ENCODE measurements at regions not wholly inside any gene's neighbourhood (a gene's known extent, or its start where the extent isn't known, plus 50 kb on each side); places are given as distances from the start of the nearest gene placed in this dataset.

GRCh38 chr7:17660116-17660515 is 280.2 kb downstream of the SNX13 start:
- DNase-seq = no peak

- no peak for DNase-seq
Observed at GRCh38 chr7:17661982-17662585, 278.2 kb downstream of the SNX13 start.

GRCh38 chr7:17663061-17663675 is 277.1 kb downstream of the SNX13 start:
- no peak for DNase-seq

- no peak for DNase-seq
Observed at GRCh38 chr7:17665029-17665428, 275.3 kb downstream of the SNX13 start.

- DNase-seq = no peak
Observed at GRCh38 chr7:17668122-17668521, 272.2 kb downstream of the SNX13 start.

- DNase-seq = no peak
Observed at GRCh38 chr7:17669204-17669603, 271.1 kb downstream of the SNX13 start.

GRCh38 chr7:17671956-17672355 is 268.3 kb downstream of the SNX13 start:
- DNase-seq = no peak

- no peak for DNase-seq
Observed at GRCh38 chr7:17672783-17673182, 267.5 kb downstream of the SNX13 start.

- no peak for DNase-seq
Observed at GRCh38 chr7:17674166-17674942, 265.9 kb downstream of the SNX13 start.

GRCh38 chr7:17674943-17675608 is 265.2 kb downstream of the SNX13 start:
- DNase-seq = no peak

- DNase-seq = no peak
Observed at GRCh38 chr7:17677408-17677807, 262.9 kb downstream of the SNX13 start.

- no peak for DNase-seq
Observed at GRCh38 chr7:17678896-17679295, 261.4 kb downstream of the SNX13 start.

- no peak for DNase-seq
Observed at GRCh38 chr7:17679458-17679857, 260.8 kb downstream of the SNX13 start.

GRCh38 chr7:17680026-17680425 is 260.3 kb downstream of the SNX13 start:
- DNase-seq = no peak

- peak; percentile 69 for DNase-seq
Observed at GRCh38 chr7:17680943-17681351, 259.3 kb downstream of the SNX13 start.

- peak; percentile 35 for DNase-seq
Observed at GRCh38 chr7:17681965-17682364, 258.3 kb downstream of the SNX13 start.

GRCh38 chr7:17682586-17682985 is 257.7 kb downstream of the SNX13 start:
- DNase-seq = peak; percentile 77

GRCh38 chr7:17685141-17685540 is 255.2 kb downstream of the SNX13 start:
- DNase-seq = no peak

- DNase-seq = no peak
Observed at GRCh38 chr7:17687361-17687760, 252.9 kb downstream of the SNX13 start.

GRCh38 chr7:17689361-17689902 is 250.9 kb downstream of the SNX13 start:
- DNase-seq = peak; percentile 15

- DNase-seq = peak; percentile 16
Observed at GRCh38 chr7:17690030-17690429, 250.3 kb downstream of the SNX13 start.

GRCh38 chr7:17696422-17696821 is 243.9 kb downstream of the SNX13 start:
- peak; percentile 76 for DNase-seq

- no peak for DNase-seq
Observed at GRCh38 chr7:17697128-17697881, 243.0 kb downstream of the SNX13 start.
